Trophoblast cell (in vitro differentiated cells and primary cell): ENCODE measurements at regions not wholly inside any gene's neighbourhood (a gene's known extent, or its start where the extent isn't known, plus 50 kb on each side); places are given as distances from the start of the nearest gene placed in this dataset.
"Not testable (repeated sequence)": the region's sequence is repeated elsewhere in the genome, so short reads cannot be mapped to it uniquely, and the experiment has no call there.

ENCODE experiments used
- DNase-seq, 2 donors: peaks; one replicate each; pipeline ENCODE4 v3.0.0-alpha.2; 2016
- H2AFZ ChIP-seq: 2 replicates; pipeline ENCODE4 v1.6.1; 2013; ENCODE audit warnings: low read length, moderate library complexity, mild to moderate bottlenecking; ENCODE audit not compliant: insufficient read depth, poor library complexity
- H2AK5ac ChIP-seq: 2 replicates; pipeline ENCODE4 v1.6.1; 2013; ENCODE audit warnings: mild to moderate bottlenecking, low read length
- H2BK120ac ChIP-seq: 2 replicates; pipeline ENCODE4 v1.6.1; 2013; ENCODE audit warnings: low read length, mild to moderate bottlenecking, moderate library complexity; ENCODE audit not compliant: insufficient read depth, poor library complexity
- H2BK12ac ChIP-seq: 2 replicates; pipeline ENCODE4 v1.6.1; 2013; ENCODE audit warnings: mild to moderate bottlenecking, low read length, moderate library complexity
- H2BK5ac ChIP-seq: 2 replicates; pipeline ENCODE4 v1.6.1; 2013; ENCODE audit warnings: low read length, low read depth, moderate library complexity, mild to moderate bottlenecking; ENCODE audit not compliant: poor library complexity
- H3K14ac ChIP-seq: 2 replicates; pipeline ENCODE4 v1.6.1; 2013; ENCODE audit warnings: mild to moderate bottlenecking, low read length
- H3K18ac ChIP-seq: 2 replicates; pipeline ENCODE4 v1.6.1; 2013; ENCODE audit warnings: mild to moderate bottlenecking, low read length
- H3K23ac ChIP-seq: 2 replicates; pipeline ENCODE4 v1.6.1; 2013; ENCODE audit warnings: low read length
- H3K27ac ChIP-seq: 2 replicates; pipeline ENCODE4 v1.5.1; 2013; ENCODE audit warnings: low read depth, mild to moderate bottlenecking, inconsistent platforms, low read length, moderate library complexity
- H3K27me3 ChIP-seq: 2 replicates; pipeline ENCODE4 v1.6.1; 2013; ENCODE audit warnings: inconsistent platforms, mild to moderate bottlenecking, low read length, moderate library complexity; ENCODE audit not compliant: insufficient read depth
- H3K36me3 ChIP-seq, 2 experiments: 1 replicate in 1 of 2; 2 replicates in 1 of 2; pipeline ENCODE4 v1.6.1; 2013; ENCODE audit warnings: low read length in 2 of 2, mild to moderate bottlenecking in 2 of 2, moderate library complexity in 1 of 2; ENCODE audit not compliant: insufficient read depth in 2 of 2, control insufficient read depth in 1 of 2
- H3K4ac ChIP-seq: 2 replicates; pipeline ENCODE4 v1.6.1; 2013; ENCODE audit warnings: low read depth, mild to moderate bottlenecking, low read length, moderate library complexity
- H3K4me1 ChIP-seq, 2 experiments: 1 replicate in 1 of 2; 2 replicates in 1 of 2; pipeline ENCODE4 v1.6.1; 2013; ENCODE audit warnings: low read length in 2 of 2, mild to moderate bottlenecking in 2 of 2, moderate library complexity in 1 of 2; ENCODE audit not compliant: insufficient read depth in 2 of 2, control insufficient read depth in 1 of 2
- H3K4me2 ChIP-seq: 2 replicates; pipeline ENCODE4 v1.6.1; 2013; ENCODE audit warnings: inconsistent platforms, mild to moderate bottlenecking, low read length, moderate library complexity
- H3K4me3 ChIP-seq: 2 replicates; pipeline ENCODE4 v1.5.1; 2013; ENCODE audit warnings: mild to moderate bottlenecking, low read depth, low read length, inconsistent platforms
- H3K79me1 ChIP-seq: one replicate; pipeline ENCODE4 v1.6.1; 2013; ENCODE audit warnings: low read length
- H3K79me2 ChIP-seq: 2 replicates; pipeline ENCODE4 v1.6.1; 2013; ENCODE audit warnings: low read length, mild to moderate bottlenecking; ENCODE audit not compliant: control insufficient read depth, insufficient read depth, poor library complexity
- H3K9ac ChIP-seq: 2 replicates; pipeline ENCODE4 v1.6.1; 2013; ENCODE audit warnings: mild to moderate bottlenecking, low read length
- H3K9me3 ChIP-seq: 2 replicates; pipeline ENCODE4 v1.6.1; 2013; ENCODE audit warnings: low read depth, mild to moderate bottlenecking, control low read depth, inconsistent platforms, low read length; ENCODE audit not compliant: insufficient read depth
- H4K12ac ChIP-seq: 2 replicates; pipeline ENCODE4 v1.6.1; 2013; ENCODE audit warnings: low read depth, mild to moderate bottlenecking, low read length, moderate library complexity
- H4K8ac ChIP-seq: 2 replicates; pipeline ENCODE4 v1.6.1; 2013; ENCODE audit warnings: low read depth, mild to moderate bottlenecking, low read length, moderate library complexity
- H4K91ac ChIP-seq: one replicate; pipeline ENCODE4 v1.6.1; 2013; ENCODE audit warnings: low read depth, mild to moderate bottlenecking, low read length, moderate library complexity
- WGBS: extraction: QIAGEN DNeasy Blood & Tissue Kit; methylation state at CpG from one replicate; pipeline ENCODE4 v1.1.7; 2013; ENCODE audit warnings: missing lambda C conversion rate; ENCODE audit not compliant: insufficient read length, insufficient coverage; ENCODE audit errors: extremely low coverage; 5-methylcytosine and 5-hydroxymethylcytosine counted together

DNA sequence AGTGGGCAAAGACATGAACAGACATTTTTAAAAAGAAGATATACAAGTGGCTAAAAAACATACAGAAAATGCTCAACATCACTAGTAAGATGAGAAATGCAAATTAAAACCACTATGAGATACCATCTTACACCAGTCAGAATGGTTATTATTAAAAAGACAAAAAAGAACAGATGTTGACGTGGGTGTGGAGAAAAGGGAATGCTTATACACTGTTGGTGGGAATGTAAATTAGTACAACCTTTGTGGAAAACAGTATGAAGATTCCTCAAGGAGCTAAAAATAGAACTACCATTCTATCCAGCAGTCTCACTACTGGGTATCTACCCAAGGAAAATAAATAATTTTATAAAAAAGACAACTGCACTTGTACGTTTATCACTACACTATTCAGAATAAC is 73.9 kb downstream of the EBNA1BP2 start:
- no peak overlapping the region for H4K12ac ChIP-seq
- no peak overlapping the region for H3K4ac ChIP-seq
- no CpG with 5 or more reads among the region's 2 CpGs for WGBS
- no peak overlapping the region for H4K91ac ChIP-seq
- H3K18ac ChIP-seq, result no peak overlapping the region
- DNase-seq, result no peak
- H2AFZ ChIP-seq, result no peak overlapping the region
- H3K36me3 ChIP-seq, result no peaks in the 10 kb centered on the region
- peaks cover 2% of the 10 kb centered on the region for H3K9me3 ChIP-seq
- H3K79me1 ChIP-seq, result no peaks in the 10 kb centered on the region
- H3K79me2 ChIP-seq, result no peaks in the 10 kb centered on the region
- no peak overlapping the region for H4K8ac ChIP-seq
- no peak overlapping the region for H3K9ac ChIP-seq
- H2AK5ac ChIP-seq, result no peak overlapping the region
- H2BK5ac ChIP-seq, result no peak overlapping the region
- no peak overlapping the region for H3K4me3 ChIP-seq
- no peak overlapping the region for H2BK120ac ChIP-seq
- H3K27me3 ChIP-seq, result no peaks in the 10 kb centered on the region
- H3K23ac ChIP-seq, result no peak overlapping the region
- no peak overlapping the region for H3K14ac ChIP-seq
- no peak overlapping the region for H3K27ac ChIP-seq
- no peak overlapping the region for H2BK12ac ChIP-seq
- H3K4me2 ChIP-seq, result no peak overlapping the region
- H3K4me1 ChIP-seq, result peaks cover 0 to 3% of the 10 kb centered on the region in 2 experiments

- H4K8ac ChIP-seq, H4K12ac ChIP-seq, H3K79me2 ChIP-seq, H2AFZ ChIP-seq, H3K27ac ChIP-seq, H3K4me3 ChIP-seq, H3K4me2 ChIP-seq, H3K14ac ChIP-seq, H3K27me3 ChIP-seq, H3K36me3 ChIP-seq, H4K91ac ChIP-seq, H2BK12ac ChIP-seq, H3K79me1 ChIP-seq, H3K9ac ChIP-seq, H2BK120ac ChIP-seq, H3K4ac ChIP-seq, H3K9me3 ChIP-seq, H3K4me1 ChIP-seq, H2BK5ac ChIP-seq, H3K23ac ChIP-seq, H3K18ac ChIP-seq, H2AK5ac ChIP-seq, DNase-seq: not testable (repeated sequence)
- WGBS, result no CpG with 5 or more reads among the region's 3 CpGs
These were observed 75.6 kb downstream of the EBNA1BP2 start for GRCh38 chr1:43096528-43096927.

GRCh38 chr1:43090812-43091211 is 81.3 kb downstream of the EBNA1BP2 start:
- not testable (repeated sequence) for H3K18ac ChIP-seq, H2AFZ ChIP-seq, H3K36me3 ChIP-seq, H4K8ac ChIP-seq, H3K27ac ChIP-seq, H3K4me2 ChIP-seq, H3K79me2 ChIP-seq, H3K79me1 ChIP-seq, H3K4me1 ChIP-seq, H2BK12ac ChIP-seq, H2BK120ac ChIP-seq, H3K14ac ChIP-seq, H3K9ac ChIP-seq, H3K4ac ChIP-seq, H2BK5ac ChIP-seq, H3K27me3 ChIP-seq, H2AK5ac ChIP-seq, DNase-seq, H4K91ac ChIP-seq, H3K4me3 ChIP-seq, H4K12ac ChIP-seq, H3K9me3 ChIP-seq, H3K23ac ChIP-seq
- WGBS, result no CpG with 5 or more reads among the region's 7 CpGs

- not testable (repeated sequence) for H2BK120ac ChIP-seq, H3K79me1 ChIP-seq, H2AK5ac ChIP-seq, H4K12ac ChIP-seq, H4K8ac ChIP-seq, H3K36me3 ChIP-seq, H3K14ac ChIP-seq, H2AFZ ChIP-seq, H4K91ac ChIP-seq, H2BK12ac ChIP-seq, H3K4me2 ChIP-seq, H3K27ac ChIP-seq, H3K9me3 ChIP-seq, H3K4me3 ChIP-seq, H3K23ac ChIP-seq, H3K18ac ChIP-seq, H3K27me3 ChIP-seq, H3K9ac ChIP-seq, DNase-seq, H3K4ac ChIP-seq, H3K4me1 ChIP-seq, H2BK5ac ChIP-seq, H3K79me2 ChIP-seq
- WGBS, result no CpG with 5 or more reads among the region's 2 CpGs
These were observed 81.9 kb downstream of the EBNA1BP2 start for GRCh38 chr1:43090157-43090556.
